ENCODE measurements at regions not wholly inside any gene's neighbourhood (a gene's known extent, or its start where the extent isn't known, plus 50 kb on each side); places are given as distances from the start of the nearest gene placed in this dataset.

DNA sequence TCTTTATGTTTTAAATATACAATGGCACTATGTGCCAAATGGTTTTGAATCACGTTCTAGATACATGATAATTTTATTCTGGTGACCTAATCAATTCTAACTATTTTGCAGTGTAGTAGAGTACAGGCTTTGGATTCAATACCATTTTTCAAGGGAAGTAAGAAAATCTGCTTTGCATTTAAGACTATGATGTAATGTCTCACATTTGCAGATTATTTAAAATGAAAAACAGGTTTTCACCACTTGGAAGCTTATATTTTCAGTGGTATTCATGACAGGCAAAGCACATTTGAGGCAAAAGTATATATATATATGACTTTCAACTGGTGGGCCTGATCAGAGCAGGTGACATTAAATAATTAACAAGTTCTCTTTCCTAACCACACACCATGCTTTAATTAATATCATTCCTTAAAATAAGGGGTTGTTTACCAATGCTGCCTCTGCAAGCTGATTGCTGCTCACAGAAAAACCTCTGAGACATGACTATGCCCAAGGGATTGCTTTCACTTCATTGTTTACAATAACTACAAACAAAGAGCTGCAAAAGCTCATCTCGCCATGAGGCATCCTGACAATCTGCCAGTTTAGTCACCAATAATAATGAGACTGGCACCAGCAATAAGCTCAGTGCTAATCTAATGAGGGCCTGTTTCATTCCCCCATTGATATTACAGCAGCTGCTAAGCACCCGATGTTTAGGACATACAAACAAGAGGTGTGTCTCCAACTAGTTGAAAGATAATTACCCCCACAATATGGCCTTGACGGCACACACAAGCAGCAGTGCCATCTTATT lies 1176.0 kb upstream of the GJE1 start:
- no peak for DNase-seq

DNA sequence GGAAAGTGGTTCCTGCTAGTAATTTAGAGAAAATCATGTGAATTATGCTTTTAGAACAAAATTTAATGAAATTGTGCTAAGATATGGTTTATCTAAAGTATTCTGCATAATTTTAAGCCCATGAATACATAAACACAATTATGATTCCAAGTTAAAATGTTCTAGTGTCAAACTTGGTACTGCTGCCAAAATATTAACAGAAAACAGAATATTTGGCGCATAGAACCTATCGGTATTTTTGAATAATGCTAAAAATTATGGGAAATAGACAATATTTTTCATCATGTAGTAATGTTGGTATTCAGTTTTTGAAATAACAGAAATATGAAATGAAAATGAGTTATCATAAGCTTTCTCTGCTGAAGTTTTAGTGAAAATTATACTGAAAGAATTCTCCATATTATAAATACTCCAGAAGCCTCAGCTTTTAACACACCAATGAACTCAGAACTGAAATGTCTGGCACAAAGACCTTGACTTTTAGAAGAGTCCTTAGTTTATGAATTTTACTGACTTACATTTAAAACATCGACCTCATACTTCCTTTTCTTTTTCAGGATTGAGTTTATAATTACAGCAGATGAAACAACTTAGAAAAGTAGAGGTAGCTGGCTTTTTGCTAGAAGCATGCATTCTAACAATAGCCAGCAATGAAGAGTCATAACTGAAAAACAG lies 1192.3 kb upstream of the GJE1 start:
- no peak for DNase-seq

DNA sequence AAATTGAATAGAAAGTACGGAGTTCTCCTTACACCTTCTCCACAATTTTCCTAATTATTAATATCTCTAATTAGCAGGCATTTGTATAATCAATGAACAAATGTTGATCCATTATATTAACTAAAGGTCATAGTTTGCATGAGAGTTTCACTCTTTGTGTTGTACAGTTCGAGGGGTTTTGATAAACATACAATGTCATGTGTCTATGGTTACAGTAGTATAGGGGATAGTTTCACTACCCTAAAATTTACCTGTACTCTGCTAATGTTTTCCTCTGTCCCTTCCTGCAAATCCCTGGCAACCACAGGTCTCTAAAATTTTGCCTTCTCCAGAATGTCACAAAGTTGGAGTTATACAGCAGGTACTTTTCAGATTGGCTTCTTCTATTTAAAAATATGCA lies 1199.8 kb upstream of the GJE1 start:
- no peak for DNase-seq

DNA sequence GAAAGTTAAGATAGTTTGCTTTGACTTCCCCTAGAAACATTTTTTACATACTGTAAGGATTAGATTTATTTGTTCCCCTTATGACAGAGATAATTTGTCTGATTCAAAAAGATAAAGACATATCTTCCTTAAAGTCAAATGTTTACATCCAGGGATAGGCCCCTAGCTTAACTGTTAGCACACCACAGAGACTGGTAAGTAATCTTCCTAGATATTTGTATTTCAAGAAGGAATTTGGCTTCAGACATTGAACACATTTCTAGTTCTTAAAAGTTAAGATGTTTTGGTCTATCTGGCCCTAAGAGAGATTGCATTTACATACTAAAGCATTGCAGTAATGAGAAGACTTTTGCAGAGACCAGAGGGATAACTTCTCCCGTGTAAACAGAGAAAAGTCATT lies 1201.1 kb upstream of the GJE1 start:
- DNase-seq, result no peak

DNA sequence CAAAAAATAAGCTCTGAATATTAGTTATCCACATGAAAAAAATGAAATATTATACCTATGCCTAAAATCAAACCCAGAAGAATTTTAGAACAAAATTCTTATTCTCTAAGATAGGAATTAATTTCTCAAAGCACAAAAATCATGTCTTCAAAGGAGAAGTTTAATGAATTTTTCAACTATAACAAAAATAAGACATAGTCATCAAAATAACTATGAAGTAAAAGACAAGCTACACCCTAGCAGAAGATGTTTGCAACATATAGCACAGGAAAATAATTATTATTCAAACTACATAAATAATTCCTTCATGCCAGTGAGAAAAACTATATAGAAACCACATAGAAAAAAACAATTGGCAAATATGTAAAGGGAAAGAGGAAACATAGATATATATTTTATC lies 1203.6 kb upstream of the GJE1 start:
- no peak for DNase-seq

DNA sequence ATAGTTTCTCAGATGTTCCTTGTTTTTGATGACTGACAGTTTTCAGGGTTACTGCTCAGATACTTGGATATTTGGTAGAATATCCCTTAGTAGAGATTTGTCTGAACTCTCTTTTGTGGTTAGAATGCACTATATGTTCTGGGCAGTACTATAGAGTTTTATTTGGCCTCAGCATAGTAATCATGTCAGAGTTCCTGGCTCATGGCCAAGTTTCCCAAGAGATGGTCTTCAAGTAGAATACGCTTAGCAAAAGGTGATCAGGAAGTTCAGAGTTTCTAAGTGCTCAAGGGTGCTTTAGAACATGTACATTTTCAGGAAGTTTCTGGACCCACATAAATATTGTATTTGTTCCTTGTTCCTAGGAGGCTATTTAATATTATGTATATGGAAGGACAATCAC lies 1209.7 kb upstream of the GJE1 start:
- no peak for DNase-seq

DNA sequence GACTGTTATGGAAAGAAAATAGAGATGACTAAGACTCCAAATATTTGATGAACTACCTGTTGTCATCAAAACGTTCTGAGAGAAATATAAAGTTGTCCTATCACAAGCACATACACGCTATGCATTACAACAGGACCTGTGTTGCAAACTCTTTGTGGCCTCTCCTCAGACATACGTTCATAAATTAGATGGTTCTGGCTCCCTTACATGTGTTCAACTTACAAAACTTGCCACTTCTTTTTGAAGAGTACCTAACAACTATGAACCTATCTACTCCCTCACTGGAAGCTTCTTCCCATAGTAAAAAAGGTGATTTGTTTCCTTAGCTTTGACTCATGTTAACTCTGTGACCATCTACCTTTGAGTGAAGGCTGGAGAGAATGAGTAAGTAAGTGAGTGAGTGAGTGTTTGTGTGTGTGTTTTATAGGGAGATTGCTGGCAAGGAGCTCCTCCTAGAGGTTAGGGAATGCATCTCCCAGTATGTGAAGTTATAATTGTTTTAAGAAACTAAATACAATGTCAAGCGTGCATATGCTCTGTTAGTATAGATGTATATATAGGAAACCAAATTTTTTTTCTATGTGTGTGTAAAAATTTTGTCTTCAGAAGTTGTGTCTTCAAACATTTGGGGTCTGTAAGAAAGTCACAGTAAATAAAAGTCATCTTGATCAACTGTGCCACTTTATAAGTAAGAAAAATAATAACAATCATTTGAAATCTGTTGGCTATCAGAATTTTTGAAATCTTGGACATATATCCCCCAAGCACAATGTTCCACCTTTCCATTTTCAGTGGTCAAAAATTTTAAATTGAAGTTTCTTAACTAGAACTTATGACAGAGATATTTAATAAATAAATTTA lies 1211.1 kb upstream of the GJE1 start:
- DNase-seq, result peak; percentile 49

DNA sequence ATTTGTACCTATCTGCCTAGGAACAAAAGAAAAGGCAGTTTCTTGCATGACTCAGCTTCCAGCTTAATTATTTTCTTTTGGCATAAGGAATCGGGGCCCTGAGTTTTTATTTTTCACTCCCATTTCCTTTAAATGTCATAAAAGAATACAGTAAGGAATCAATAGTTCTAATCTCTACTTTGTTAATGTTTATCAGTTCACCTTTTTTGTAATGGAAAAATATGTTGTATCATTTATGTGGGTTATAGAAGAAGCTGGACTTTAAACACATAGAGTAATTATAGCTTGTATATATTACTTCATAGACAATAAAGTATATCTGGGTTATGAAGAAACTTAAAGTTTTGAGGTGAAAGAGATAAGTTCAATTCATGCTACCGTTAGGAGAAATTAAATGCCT lies 1214.8 kb upstream of the GJE1 start:
- no peak for DNase-seq

DNA sequence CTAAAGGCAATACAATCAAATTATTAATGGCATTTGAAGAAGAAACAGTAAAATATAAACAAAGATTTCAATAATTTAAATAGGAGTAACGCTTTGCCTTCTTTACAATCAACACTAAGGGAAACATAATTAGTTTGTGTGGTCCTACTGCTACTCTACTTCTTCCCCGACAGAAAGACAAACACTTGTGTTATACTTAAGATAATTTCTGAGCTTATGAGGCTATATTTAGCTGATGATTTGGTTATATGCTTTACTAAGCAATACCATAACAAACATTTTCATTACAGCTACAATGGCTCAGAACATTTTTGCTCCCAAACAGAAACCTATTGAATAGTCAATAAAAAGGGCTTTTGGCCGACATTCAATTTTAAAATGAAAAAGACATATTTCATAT lies 1217.2 kb upstream of the GJE1 start:
- DNase-seq, result no peak

DNA sequence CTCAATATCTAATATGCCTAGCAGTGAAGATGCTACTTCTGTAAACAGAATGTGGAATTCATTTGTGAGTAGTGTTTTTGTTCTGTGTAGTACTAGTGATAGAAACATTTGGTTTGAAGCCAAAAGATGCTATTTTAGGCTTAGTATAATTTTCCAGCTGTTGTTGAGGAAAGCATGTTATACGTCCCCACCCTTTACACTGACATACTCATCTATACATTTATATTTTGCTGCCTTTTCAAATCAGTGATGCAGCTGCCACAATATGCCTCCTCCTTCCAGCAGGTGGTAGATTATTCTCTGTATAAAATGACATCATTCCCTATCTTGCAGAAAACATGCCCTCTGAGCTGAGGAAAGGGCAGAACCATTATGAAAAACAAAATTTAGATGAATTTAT lies 1217.6 kb upstream of the GJE1 start:
- DNase-seq, result no peak

DNA sequence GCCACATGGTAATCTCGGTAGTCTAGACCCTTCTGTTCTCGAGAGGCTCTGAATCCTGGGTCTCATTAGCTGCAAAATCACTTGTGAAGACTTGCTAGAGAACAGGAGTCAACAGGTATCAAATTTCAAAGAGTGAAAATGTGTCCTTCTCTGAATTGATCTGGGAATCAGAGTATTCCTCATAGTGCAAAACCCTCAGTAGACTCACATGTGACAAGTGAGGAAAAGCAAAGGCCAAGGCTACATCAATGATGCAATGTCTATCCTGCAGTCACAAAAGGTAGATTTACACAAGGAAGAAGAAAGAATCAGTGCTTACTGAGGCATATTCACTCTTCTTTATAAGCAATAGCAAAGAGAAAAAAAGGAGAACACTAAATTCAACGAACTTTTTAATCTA lies 1220.0 kb upstream of the GJE1 start:
- no peak for DNase-seq

DNA sequence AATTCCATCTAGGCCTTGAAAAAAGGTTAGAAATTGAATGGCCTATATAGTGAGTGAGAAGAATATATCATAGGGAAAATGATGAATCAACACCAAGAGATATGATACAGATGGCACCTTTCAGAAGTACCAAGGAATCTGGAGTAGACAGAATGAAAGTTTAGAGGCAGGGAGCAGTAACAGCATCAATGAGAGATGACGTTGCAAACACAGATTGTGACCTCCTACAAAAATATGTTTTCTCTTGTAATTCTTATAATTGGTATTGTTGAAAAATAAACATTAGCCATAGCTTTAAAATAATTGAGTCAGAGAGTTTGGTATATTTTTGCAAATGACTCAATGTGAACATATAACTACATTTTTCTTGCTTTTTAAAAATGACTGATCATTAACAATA lies 1223.1 kb upstream of the GJE1 start:
- DNase-seq, result no peak

DNA sequence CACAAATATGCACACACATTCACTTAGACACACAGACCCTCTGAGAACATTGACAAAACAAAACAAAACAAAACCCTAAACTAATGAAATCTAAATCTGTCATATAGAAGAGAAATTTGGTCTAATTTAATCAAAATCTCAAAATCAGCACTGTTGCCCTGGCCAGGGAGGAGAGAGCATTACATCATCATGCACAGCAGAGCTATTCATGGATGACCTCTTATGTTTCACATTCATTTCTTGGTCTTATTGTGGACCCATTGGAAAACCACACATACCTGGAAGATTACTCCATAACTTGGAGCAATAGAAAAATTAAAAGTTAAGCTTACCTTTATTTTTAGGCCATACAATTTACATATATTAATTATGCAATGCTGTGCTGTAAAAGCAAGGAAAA lies 1223.6 kb upstream of the GJE1 start:
- DNase-seq, result no peak

DNA sequence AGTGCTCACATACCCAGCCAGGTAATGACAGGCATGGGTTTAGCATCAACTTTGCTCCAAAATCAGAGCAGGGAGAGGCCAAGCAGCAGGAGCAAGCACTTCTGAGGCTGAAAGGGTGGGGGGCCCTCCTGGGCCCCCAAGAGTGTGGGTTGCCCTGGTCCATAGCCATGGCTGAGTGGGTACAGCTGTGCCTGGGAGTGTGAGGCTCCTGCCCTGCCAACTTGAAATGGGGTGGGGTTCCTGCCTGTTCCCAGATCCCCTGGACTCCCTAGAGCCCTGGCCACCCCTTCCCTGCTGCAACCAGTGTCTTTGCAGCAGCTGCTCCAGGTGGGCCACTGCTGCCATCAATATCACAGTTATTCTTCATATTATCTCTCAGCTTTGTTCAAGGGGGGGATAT lies 1224.2 kb upstream of the GJE1 start:
- no peak for DNase-seq

DNA sequence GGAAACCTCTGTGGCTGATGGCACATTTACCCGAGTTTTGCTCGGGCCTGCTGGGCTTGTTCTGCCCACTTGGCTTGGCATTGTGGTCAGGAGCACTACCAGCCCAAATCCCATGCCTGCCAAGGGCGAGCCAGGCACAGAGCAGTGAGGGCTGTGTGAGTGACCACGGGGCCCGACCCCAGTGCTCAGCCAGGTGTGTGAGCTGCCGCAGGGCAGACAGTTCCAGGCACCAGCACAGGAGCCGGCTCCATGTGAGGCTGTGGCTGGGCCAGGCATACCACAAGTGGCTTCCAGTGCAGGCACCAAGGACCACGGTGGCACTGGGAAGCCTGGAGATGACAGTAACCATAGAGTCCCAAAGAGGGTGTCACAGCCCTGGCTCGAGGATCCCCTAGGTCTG lies 1225.5 kb upstream of the GJE1 start:
- no peak for DNase-seq

DNA sequence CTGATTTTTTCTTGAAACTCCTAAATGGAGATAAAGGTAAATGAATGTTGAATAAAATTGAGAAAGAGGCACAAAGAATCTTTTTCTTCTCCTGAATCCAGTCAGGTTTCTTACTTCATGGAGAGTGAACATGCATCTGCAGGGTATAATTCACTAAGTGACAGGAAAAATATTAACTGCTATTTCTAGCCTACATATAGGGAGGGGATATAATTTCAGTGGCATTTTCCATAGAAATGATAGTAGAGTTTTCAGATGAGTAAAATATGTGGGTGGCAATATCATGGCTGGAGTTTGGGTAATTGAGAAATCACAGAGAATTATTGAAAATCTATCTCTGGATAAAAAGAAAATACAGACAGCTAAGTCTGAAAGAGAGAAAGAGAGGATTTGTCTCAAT lies 1227.0 kb upstream of the GJE1 start:
- no peak for DNase-seq

DNA sequence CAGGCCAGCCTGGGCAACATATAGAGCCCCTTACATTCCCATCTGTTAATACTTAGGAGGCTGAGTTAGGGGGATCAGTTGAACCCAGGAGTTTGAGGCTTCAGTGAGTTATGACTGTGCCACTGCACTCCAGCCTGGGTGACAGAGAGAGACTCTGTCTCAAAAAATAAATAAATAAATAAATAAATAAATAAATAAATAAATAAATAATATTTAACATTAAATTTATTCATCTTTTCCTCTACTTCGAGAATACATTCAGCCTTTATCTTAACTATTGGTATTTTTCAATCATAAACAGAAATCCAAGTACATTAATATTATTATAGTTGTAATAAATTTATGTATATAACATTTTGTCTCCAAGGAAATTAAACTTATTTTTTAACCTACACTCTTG lies 1227.7 kb upstream of the GJE1 start:
- DNase-seq, result no peak

DNA sequence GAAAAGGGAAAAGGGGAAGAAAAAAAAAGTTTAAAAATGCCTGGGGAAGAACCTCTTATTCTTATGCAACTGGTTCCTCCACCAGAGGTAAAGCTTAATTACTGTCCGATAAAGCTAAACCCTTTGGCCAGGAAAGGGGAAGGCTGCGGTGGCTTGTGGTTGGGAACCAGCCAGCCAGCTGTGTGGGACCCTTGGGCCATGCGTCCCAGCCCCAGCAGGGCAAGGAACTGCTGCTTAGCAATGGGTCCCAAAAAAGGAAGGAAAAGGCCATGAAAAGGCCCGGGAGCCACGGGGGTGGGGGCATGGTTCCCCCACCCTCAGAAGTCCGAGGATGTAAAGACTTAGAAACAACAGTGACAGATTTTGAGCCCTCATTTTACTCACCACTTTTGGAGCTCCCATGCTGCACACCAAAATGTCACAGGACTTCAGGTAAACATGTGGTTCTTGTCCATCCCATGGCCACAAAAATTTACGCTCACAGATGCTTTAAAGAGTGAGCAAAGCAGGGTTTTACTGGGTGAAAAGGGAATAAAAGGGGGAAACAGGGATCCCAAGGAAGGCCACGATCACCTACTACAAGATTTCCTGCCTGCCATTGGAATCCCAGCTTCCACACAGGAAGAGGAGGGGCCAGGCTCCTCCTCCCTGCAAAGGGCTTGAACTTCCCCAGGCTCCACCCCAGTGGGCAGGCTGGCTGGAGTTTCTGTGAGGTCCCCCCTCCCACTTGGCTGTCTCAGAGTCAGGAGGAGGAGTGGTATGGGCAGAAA lies 1234.7 kb upstream of the GJE1 start:
- DNase-seq, result no peak

DNA sequence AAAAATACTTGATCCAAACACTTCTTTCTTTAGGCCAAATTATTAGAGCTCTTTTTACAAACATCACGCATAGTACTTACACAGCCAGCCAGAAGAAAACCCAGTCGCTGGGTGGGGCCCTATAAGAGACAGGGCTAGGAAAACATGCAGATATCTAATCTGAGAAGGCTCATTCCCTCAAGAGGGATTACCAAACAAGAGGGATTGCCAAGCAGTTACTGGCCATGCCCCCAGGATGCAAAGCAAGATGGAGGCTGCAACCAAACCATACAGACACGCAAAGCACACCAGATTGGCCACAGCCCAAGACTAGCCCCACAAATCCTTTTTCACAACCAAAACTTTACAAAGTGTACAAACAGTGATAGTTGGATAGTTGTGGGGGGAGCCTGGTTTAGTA lies 1235.4 kb upstream of the GJE1 start:
- no peak for DNase-seq

DNA sequence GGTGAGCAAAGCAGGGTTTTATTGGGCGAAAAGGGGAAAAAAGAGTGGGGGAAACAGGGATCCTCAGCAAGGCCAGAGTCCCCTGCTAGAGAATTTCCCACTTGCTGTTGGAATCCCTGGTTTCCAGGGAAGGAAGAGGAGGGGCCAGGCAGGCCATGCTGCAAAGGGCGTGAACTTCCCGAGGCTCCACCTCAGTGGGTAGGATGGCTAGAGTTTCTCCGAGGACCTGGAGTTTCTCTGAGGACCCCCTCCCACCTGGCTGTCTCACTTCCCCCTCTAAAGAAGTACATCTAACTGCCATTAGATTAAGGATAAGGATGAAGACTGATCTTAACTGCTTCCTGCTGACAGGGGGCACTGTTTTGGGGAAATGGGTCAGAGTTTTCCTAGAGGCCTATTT lies 1239.3 kb upstream of the GJE1 start:
- DNase-seq, result no peak

DNA sequence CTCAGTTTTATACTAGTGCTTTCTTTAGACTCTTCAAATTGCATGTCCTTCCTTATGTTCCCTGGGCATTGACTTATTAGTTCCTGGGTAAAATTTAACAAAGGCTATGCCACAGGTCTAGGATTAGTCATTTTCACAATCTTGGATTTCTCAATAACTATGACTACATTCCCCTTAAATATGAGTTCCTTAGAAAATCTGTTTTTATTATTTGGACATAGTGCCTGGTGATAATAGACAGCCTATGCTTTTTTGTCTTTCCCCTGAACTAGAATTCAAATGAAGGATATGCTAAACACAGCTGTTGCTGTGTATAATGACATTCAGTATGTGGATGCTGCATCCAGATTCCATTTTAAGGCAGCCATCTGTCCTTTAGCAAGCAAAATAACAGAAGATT lies 1252.8 kb upstream of the GJE1 start:
- no peak for DNase-seq

DNA sequence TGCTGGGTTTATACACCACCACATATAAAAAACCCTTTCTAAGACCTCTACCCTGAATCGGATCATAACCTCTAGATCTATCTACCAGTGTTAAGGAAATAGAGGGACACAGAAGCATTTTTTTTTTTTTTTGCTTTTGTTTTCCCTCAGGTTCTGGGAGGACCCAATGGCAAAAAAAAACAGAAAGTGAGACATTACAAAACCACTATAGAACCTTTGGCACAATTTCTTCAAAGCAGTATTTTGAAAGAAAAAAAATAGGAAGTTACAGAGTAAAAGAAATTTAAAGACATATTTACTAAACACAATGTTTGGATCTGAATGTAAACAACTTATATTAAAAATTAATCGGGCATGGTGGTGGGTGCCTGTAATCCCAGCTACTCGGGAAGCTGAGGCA lies 1258.7 kb upstream of the GJE1 start:
- no peak for DNase-seq

DNA sequence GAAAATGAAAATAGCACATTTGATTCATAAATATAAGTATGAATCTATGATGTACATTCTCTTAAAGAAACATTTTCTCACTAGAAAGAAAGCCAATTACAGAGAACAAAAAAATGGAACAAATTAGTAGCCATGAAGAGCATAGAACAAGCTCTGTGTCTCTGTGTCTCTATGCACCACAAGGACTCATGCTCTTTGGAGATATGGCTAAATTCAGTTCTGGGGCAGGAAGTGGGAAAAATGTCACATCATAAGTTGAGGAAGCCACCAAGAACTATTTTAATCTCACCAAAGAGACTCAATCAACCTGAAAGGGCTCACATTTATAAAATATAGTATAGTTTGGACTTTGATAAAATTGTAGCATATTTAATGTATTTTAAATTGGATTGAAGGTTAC lies 1259.8 kb upstream of the GJE1 start:
- no peak for DNase-seq

Measured in midbrain (tissue), 1 donor.